IPS-20b (cell line): ENCODE measurements at regions not wholly inside any gene's neighbourhood (a gene's known extent, or its start where the extent isn't known, plus 50 kb on each side); places are given as distances from the start of the nearest gene placed in this dataset.
"Not testable (repeated sequence)": the region's sequence is repeated elsewhere in the genome, so short reads cannot be mapped to it uniquely, and the experiment has no call there.

Experiments
- H3K27ac ChIP-seq: one replicate; pipeline ENCODE4 v1.5.1; 2013; ENCODE audit warnings: low read length
- H3K27me3 ChIP-seq: 2 replicates; pipeline ENCODE4 v1.6.1; 2013; ENCODE audit warnings: mild to moderate bottlenecking, low read length, inconsistent platforms; ENCODE audit not compliant: insufficient read depth
- H3K36me3 ChIP-seq: 2 replicates; pipeline ENCODE4 v1.6.1; 2013; ENCODE audit warnings: low read depth, mild to moderate bottlenecking, inconsistent platforms, low read length, moderate library complexity; ENCODE audit not compliant: insufficient read depth
- H3K4me1 ChIP-seq: 2 replicates; pipeline ENCODE4 v1.6.1; 2013; ENCODE audit warnings: mild to moderate bottlenecking, control low read depth, inconsistent platforms, low read length, moderate library complexity; ENCODE audit not compliant: insufficient read depth
- H3K4me3 ChIP-seq: 2 replicates; pipeline ENCODE4 v1.5.1; 2013; ENCODE audit warnings: mild to moderate bottlenecking, low read length, inconsistent platforms
- H3K9ac ChIP-seq: 2 replicates; pipeline ENCODE4 v1.6.1; 2013; ENCODE audit warnings: low read depth, mild to moderate bottlenecking, inconsistent platforms, low read length, moderate library complexity
- H3K9me3 ChIP-seq: 2 replicates; pipeline ENCODE4 v1.6.1; 2013; ENCODE audit warnings: mild to moderate bottlenecking, low read depth, low read length, inconsistent platforms; ENCODE audit not compliant: insufficient read depth

GRCh38 chr15:39406485-39406884 lies 174.4 kb upstream of the THBS1 start:
- H3K9me3 ChIP-seq, result no peaks in the 10 kb centered on the region
- H3K9ac ChIP-seq, result no peak overlapping the region
- H3K4me3 ChIP-seq, result no peak overlapping the region
- no peaks in the 10 kb centered on the region for H3K4me1 ChIP-seq
- H3K36me3 ChIP-seq, result no peaks in the 10 kb centered on the region
- no peaks in the 10 kb centered on the region for H3K27me3 ChIP-seq
- no peak overlapping the region for H3K27ac ChIP-seq

GRCh38 chr15:39407116-39407515 lies 173.8 kb upstream of the THBS1 start:
- H3K4me1 ChIP-seq, result no peaks in the 10 kb centered on the region
- H3K27me3 ChIP-seq, result no peaks in the 10 kb centered on the region
- no peaks in the 10 kb centered on the region for H3K36me3 ChIP-seq
- H3K4me3 ChIP-seq, result no peak overlapping the region
- no peaks in the 10 kb centered on the region for H3K9me3 ChIP-seq
- H3K27ac ChIP-seq, result no peak overlapping the region
- no peak overlapping the region for H3K9ac ChIP-seq

- no peak overlapping the region for H3K27ac ChIP-seq
- no peak overlapping the region for H3K4me3 ChIP-seq
- H3K9ac ChIP-seq, result no peak overlapping the region
- no peaks in the 10 kb centered on the region for H3K27me3 ChIP-seq
- H3K36me3 ChIP-seq, result no peaks in the 10 kb centered on the region
- H3K9me3 ChIP-seq, result no peaks in the 10 kb centered on the region
- H3K4me1 ChIP-seq, result no peaks in the 10 kb centered on the region
Observed at GRCh38 chr15:39409876-39410530, 170.9 kb upstream of the THBS1 start.

GRCh38 chr15:39411102-39411989 lies 169.5 kb upstream of the THBS1 start:
- H3K27me3 ChIP-seq, result no peaks in the 10 kb centered on the region
- H3K9me3 ChIP-seq, result peaks cover 7% of the 10 kb centered on the region
- H3K9ac ChIP-seq, result no peak overlapping the region
- no peak overlapping the region for H3K27ac ChIP-seq
- no peaks in the 10 kb centered on the region for H3K36me3 ChIP-seq
- H3K4me1 ChIP-seq, result no peaks in the 10 kb centered on the region
- H3K4me3 ChIP-seq, result no peak overlapping the region

GRCh38 chr15:39413558-39413957 lies 167.3 kb upstream of the THBS1 start:
- no peak overlapping the region for H3K27ac ChIP-seq

GRCh38 chr15:39414201-39414600 lies 166.7 kb upstream of the THBS1 start:
- Histone ChIP-seq H3K9me3 (peaks cover 13% of the 10 kb centered on the region), H3K9ac (no peak overlapping the region), H3K4me3 (no peak overlapping the region), H3K36me3 (no peaks in the 10 kb centered on the region), H3K27me3 (no peaks in the 10 kb centered on the region), H3K4me1 (no peaks in the 10 kb centered on the region), H3K27ac (no peak overlapping the region)

More at GRCh38 chr15:39413558-39413957, 167.3 kb upstream of the THBS1 start:
- Histone ChIP-seq H3K4me3 (no peak overlapping the region), H3K9ac (no peak overlapping the region), H3K4me1 (no peaks in the 10 kb centered on the region), H3K27me3 (no peaks in the 10 kb centered on the region), H3K36me3 (no peaks in the 10 kb centered on the region), H3K9me3 (peaks cover 13% of the 10 kb centered on the region)

- H3K27ac ChIP-seq, result no peak overlapping the region
- H3K4me1 ChIP-seq, result 0 out of 2 replicates have a peak, but pooled peaks cover 3% of the 10 kb centered on the region
- no peaks in the 10 kb centered on the region for H3K36me3 ChIP-seq
- H3K9ac ChIP-seq, result no peak overlapping the region
- no peaks in the 10 kb centered on the region for H3K27me3 ChIP-seq
- H3K9me3 ChIP-seq, result peaks cover 13% of the 10 kb centered on the region
- H3K4me3 ChIP-seq, result no peak overlapping the region
Observed at GRCh38 chr15:39415634-39416033, 165.2 kb upstream of the THBS1 start.

- no peaks in the 10 kb centered on the region for H3K27me3 ChIP-seq
- no peak overlapping the region for H3K27ac ChIP-seq
- H3K36me3 ChIP-seq, result no peaks in the 10 kb centered on the region
- 0 out of 2 replicates have a peak, but pooled peaks cover 3% of the 10 kb centered on the region for H3K4me1 ChIP-seq
- H3K4me3 ChIP-seq, result no peak overlapping the region
- H3K9ac ChIP-seq, result no peak overlapping the region
- peaks cover 13% of the 10 kb centered on the region for H3K9me3 ChIP-seq
Observed at GRCh38 chr15:39416258-39416657, 164.6 kb upstream of the THBS1 start.

- Histone ChIP-seq H3K9me3 (peaks cover 13% of the 10 kb centered on the region), H3K9ac (no peak overlapping the region), H3K27me3 (no peaks in the 10 kb centered on the region), H3K36me3 (no peaks in the 10 kb centered on the region), H3K4me3 (no peak overlapping the region), H3K4me1 (0 out of 2 replicates have a peak, but pooled peaks cover 3% of the 10 kb centered on the region), H3K27ac (no peak overlapping the region)
Observed at GRCh38 chr15:39417366-39418134, 163.3 kb upstream of the THBS1 start.

GRCh38 chr15:39419651-39420050 lies 161.2 kb upstream of the THBS1 start:
- Histone ChIP-seq H3K27me3 (no peaks in the 10 kb centered on the region), H3K36me3 (no peaks in the 10 kb centered on the region), H3K4me1 (0 out of 2 replicates have a peak, but pooled peaks cover 3% of the 10 kb centered on the region), H3K9ac (no peak overlapping the region), H3K9me3 (peaks cover 13% of the 10 kb centered on the region), H3K4me3 (no peak overlapping the region), H3K27ac (no peak overlapping the region)

GRCh38 chr15:39420123-39420852 lies 160.6 kb upstream of the THBS1 start:
- not testable (repeated sequence) for H3K27me3 ChIP-seq, H3K4me3 ChIP-seq, H3K4me1 ChIP-seq, H3K27ac ChIP-seq, H3K9ac ChIP-seq, H3K36me3 ChIP-seq
- H3K9me3 ChIP-seq, result peaks cover 13% of the 10 kb centered on the region
